SK-N-MC (cell line): ENCODE measurements at regions not wholly inside any gene's neighbourhood (a gene's known extent, or its start where the extent isn't known, plus 50 kb on each side); places are given as distances from the start of the nearest gene placed in this dataset.

ENCODE experiments used
- DNase-seq: peaks from one replicate; pipeline ENCODE4 v3.0.0-alpha.2; 2011; ENCODE audit warnings: low read depth, low spot score
- H3K27ac ChIP-seq: fragments of 200-600 bp; sonication (generic); 2 replicates; pipeline ENCODE4 v1.5.1; 2016; ENCODE audit warnings: mixed run types
- H3K36me3 ChIP-seq: fragments of 200-600 bp; sonication (generic); 2 replicates; pipeline ENCODE4 v1.6.1; 2017; ENCODE audit warnings: antibody characterized with exemption, low read length, mixed read lengths; ENCODE audit not compliant: insufficient read depth
- H3K4me3 ChIP-seq: fragments of 200-600 bp; sonication (generic); 2 replicates; pipeline ENCODE4 v1.5.1; 2016
- H3K9ac ChIP-seq: fragments of 200-600 bp; sonication (generic); 2 replicates; pipeline ENCODE4 v1.8.0; 2017; ENCODE audit warnings: mixed run types, mixed read lengths; ENCODE audit not compliant: insufficient read length
- H3K9me3 ChIP-seq: fragments of 200-600 bp; sonication (generic); 2 replicates; pipeline ENCODE4 v1.6.1; 2017; ENCODE audit warnings: low read depth, mild to moderate bottlenecking, antibody characterized with exemption, low read length, moderate library complexity, mixed read lengths
- EZH2 ChIP-seq: fragments of 200-600 bp; sonication (generic); IDR thresholded peaks from one replicate; pipeline ENCODE4 v1.6.1; 2017; ENCODE audit warnings: antibody characterized with exemption
- FOXP2 ChIP-seq: optimal IDR thresholded peaks from 2 replicates; pipeline ENCODE3; 2011; ENCODE audit warnings: mild to moderate bottlenecking, moderate library complexity; ENCODE audit not compliant: insufficient read depth; ENCODE audit errors: extremely low read length, control extremely low read depth
- POLR2AphosphoS5 ChIP-seq: IDR thresholded peaks from 2 replicates; pipeline ENCODE4 v1.6.1; 2012; ENCODE audit warnings: mild to moderate bottlenecking, low read depth, low read length, borderline replicate concordance

DNA sequence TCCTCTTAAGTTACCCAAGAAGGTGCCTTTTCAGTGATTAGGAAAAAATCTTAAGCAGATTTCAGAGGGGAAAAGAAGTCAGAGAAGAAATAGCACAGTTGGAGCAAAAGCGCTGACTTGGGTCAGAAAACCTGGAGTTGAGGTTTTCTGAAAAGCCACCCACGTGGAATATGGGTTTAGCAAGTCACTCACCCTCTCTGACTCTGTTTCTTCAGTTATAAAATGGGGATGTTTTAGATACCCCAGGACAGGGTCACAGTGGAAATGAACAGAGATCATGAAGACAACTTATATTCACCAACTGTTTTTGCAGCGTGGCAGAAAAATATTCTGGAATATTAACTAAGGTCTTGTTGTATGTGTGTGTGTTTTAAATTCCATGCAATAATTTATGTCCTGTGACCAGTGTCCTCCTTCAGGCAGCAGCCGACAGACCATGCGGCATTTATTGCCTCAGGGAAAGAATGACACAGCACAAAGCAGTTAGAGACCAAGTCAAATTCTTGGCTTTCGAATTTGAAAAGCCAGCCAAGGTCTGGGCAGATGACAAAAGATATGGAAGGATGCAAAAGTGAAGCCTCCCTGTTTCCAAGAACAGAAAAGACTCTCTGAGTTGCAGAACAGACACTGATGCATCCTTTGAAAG is 119.9 kb downstream of the MIAT start:
- no peak for TF ChIP-seq FOXP2
- no peak for TF ChIP-seq EZH2
- no peak for TF ChIP-seq POLR2AphosphoS5
- Histone ChIP-seq H3K4me3 (no peak overlapping the region), H3K27ac (no peak overlapping the region), H3K9ac (no peak overlapping the region), H3K36me3 (no peaks in the 10 kb centered on the region), H3K9me3 (no peaks in the 10 kb centered on the region)
- DNase-seq = no peak

DNA sequence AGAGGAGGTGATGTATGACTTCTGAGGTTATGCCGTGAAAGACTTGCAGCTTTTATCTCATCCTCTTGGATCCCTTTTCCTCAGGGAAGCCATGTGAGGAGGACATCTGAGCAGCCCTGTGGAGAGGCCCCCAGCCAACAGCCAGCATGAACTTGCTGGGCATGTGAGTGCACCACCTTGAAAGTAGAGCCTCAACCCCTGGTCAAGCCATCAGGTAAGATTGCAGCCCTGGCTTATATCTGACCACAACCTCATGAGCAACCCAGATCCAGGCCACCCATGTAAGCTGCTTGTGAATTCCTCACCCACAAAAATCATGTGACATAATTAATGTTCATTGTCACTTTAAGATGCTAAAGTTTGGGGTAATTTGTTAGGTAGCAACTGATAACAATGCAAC is 121.0 kb downstream of the MIAT start:
- H3K27ac ChIP-seq = no peak overlapping the region
- no peak overlapping the region for H3K4me3 ChIP-seq
- DNase-seq = no peak
- no peak for TF ChIP-seq FOXP2
- TF ChIP-seq EZH2 = no peak
- no peak for TF ChIP-seq POLR2AphosphoS5
- no peaks in the 10 kb centered on the region for H3K9me3 ChIP-seq
- H3K36me3 ChIP-seq = no peaks in the 10 kb centered on the region
- no peak overlapping the region for H3K9ac ChIP-seq

DNA sequence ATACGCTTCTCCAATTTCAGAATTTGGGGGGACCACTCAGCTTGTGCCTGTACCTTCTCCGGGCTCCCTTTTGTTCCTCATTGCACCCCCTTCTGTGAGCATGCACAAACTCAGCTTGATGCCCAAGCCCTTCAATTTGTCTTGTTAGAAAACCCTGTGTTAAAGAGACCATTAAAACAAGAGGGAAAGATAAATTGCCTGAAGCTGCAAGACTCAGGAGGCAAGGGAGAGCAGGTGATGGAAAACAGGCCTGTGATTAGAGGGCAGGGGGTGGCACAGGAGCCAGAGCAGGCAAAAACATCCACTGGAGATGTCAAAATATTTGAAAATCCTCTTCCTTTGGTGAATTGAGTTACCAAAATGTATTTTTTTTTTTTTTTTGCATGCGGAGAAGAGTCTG is 121.7 kb downstream of the MIAT start:
- no peak for DNase-seq
- no peak overlapping the region for H3K4me3 ChIP-seq
- H3K36me3 ChIP-seq = no peaks in the 10 kb centered on the region
- H3K27ac ChIP-seq = no peak overlapping the region
- H3K9me3 ChIP-seq = no peaks in the 10 kb centered on the region
- no peak overlapping the region for H3K9ac ChIP-seq
- TF ChIP-seq EZH2 (no peak), FOXP2 (no peak), POLR2AphosphoS5 (no peak)

GRCh38 chr22:26779929-26780328 is 122.5 kb downstream of the MIAT start:
- H3K9me3 ChIP-seq = no peaks in the 10 kb centered on the region
- TF ChIP-seq FOXP2 (no peak), POLR2AphosphoS5 (no peak), EZH2 (no peak)

DNA sequence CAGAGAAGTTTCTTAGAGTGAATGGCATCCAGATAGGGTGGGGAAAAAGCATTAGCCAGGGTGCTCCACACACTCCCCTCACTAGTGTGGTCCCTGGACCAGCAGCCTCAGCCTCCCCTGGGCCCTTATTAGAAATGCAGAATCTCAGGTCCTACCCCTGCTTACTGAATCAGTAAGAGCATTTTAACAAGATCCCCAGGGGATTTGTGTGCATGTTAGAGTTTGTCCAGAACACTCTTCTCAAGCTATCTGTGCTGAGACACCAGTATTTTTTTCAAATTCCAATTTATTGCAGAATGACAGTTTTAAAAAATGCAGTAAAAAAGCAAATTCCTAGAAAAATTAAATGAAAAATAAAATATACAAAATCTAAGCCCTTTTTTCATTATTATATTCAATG is 123.1 kb downstream of the MIAT start:
- Histone ChIP-seq H3K4me3 (no peak overlapping the region), H3K27ac (no peak overlapping the region), H3K36me3 (no peaks in the 10 kb centered on the region), H3K9me3 (no peaks in the 10 kb centered on the region), H3K9ac (no peak overlapping the region)
- DNase-seq = peak; percentile 10
- TF ChIP-seq POLR2AphosphoS5 = no peak
- no peak for TF ChIP-seq FOXP2
- TF ChIP-seq EZH2 = no peak

More at GRCh38 chr22:26779929-26780328, 122.5 kb downstream of the MIAT start:
- Histone ChIP-seq H3K9ac (no peak overlapping the region), H3K27ac (no peak overlapping the region), H3K36me3 (no peaks in the 10 kb centered on the region), H3K4me3 (no peak overlapping the region)
- DNase-seq = no peak

- no peaks in the 10 kb centered on the region for H3K9me3 ChIP-seq
- H3K36me3 ChIP-seq = no peaks in the 10 kb centered on the region
- no peak overlapping the region for H3K27ac ChIP-seq
- TF ChIP-seq POLR2AphosphoS5 = no peak
- no peak for TF ChIP-seq FOXP2
- no peak for TF ChIP-seq EZH2
- no peak overlapping the region for H3K4me3 ChIP-seq
- H3K9ac ChIP-seq = no peak overlapping the region
- no peak for DNase-seq
Measured at GRCh38 chr22:26781062-26781461, 123.7 kb downstream of the MIAT start.

DNA sequence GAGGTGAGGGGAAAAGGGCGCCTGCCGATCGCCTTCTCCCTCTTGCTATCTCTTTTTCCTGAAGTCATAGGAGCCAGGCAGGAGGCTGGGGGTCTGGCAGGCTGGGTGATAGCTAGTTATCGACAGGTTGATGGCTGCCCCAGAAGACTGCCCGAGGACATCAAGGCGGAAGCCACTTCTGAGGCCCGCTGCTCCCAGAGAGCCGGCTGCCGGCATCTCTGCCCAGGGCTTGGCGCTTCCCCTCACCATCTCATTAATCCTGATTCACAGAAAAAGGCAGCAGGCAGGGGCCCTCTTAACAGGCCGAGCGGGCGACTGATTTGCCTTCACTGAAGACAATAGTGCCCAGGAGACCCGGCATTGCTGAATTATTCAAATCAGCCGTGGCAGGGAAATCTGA is 124.2 kb downstream of the MIAT start:
- Histone ChIP-seq H3K36me3 (no peaks in the 10 kb centered on the region), H3K4me3 (no peak overlapping the region), H3K9me3 (no peaks in the 10 kb centered on the region), H3K27ac (no peak overlapping the region), H3K9ac (no peak overlapping the region)
- DNase-seq = no peak
- TF ChIP-seq POLR2AphosphoS5 (no peak), FOXP2 (no peak), EZH2 (no peak)

- H3K36me3 ChIP-seq = no peaks in the 10 kb centered on the region
- TF ChIP-seq EZH2 = no peak
- no peak for TF ChIP-seq POLR2AphosphoS5
- no peak for TF ChIP-seq FOXP2
- DNase-seq = no peak
- no peaks in the 10 kb centered on the region for H3K9me3 ChIP-seq
- H3K27ac ChIP-seq = no peak overlapping the region
- H3K4me3 ChIP-seq = no peak overlapping the region
- no peak overlapping the region for H3K9ac ChIP-seq
Measured at GRCh38 chr22:26783885-26784284, 126.5 kb downstream of the MIAT start.

DNA sequence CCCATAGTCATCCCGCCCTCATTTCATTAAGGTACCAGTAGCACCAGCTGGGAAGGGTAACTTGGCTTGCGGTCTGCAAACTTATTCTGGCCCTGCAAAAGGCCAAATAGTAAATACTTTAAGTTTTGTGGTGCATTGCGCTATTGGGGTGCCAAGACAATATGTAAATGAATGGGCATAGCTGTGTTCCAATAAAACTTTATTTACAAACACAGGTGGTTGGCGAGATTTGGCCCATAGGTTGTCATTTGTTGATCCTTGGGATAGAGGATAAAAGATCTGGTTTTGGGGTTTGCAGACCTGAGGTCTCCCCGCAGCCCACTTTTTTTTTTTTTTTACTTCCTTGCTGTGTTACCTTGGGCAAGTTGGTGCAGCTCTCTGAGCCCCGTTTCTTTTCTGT is 127.4 kb downstream of the MIAT start:
- Histone ChIP-seq H3K4me3 (no peak overlapping the region), H3K27ac (no peak overlapping the region), H3K36me3 (no peaks in the 10 kb centered on the region), H3K9me3 (no peaks in the 10 kb centered on the region), H3K9ac (no peak overlapping the region)
- DNase-seq = no peak
- TF ChIP-seq FOXP2 (no peak), EZH2 (no peak), POLR2AphosphoS5 (no peak)
